ENCODE measurements at regions not wholly inside any gene's neighbourhood (a gene's known extent, or its start where the extent isn't known, plus 50 kb on each side); places are given as distances from the start of the nearest gene placed in this dataset.

DNA sequence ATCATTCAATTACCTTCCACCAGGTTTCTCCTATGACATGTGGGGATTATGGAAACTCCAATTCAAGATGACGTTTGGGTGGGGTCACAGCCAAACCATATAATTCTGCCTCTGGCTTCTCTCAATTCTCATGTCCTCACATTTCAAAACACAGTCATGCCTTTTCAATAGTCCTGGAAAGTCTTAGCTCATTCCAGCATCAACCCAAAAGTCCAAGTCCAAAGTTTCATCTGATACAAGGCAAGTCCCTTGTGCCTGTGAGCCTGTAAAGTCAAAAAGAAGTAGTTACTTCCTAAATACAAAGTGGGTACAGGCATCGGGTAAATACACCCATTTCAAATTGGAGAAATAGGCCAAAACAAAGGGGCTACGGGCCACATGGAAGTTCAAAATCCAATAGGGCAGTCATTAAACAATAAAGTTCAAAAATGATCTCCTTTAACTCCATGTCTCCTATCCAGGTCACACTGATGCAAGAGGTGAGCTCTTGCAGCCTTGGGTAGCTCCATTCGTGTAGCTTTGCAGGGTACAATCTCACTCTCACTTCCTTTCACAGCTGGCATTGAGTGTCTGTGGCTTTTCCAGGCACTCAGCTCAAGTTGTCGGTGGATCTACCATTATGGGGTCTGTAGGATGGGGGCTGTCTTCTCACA, 112.9 kb downstream of the FCRL5 start:
- Histone ChIP-seq H3K27me3 (ENCODE audit: control insufficient read depth, insufficient read depth, low read length) (no peaks in the 10 kb centered on the region), H3K56ac (ENCODE audit: extremely low read depth, insufficient read depth, low read length) (no peak overlapping the region), H2AK5ac (ENCODE audit: low read depth, low read length) (no peak overlapping the region), H3K9ac (ENCODE audit: low read depth, low read length) (no peak overlapping the region), H4K8ac (ENCODE audit: low read depth in 2 of 2, low read length in 2 of 2) (no peak overlapping the region), H2BK15ac (ENCODE audit: low read depth, low read length) (no peak overlapping the region), H3K27ac (ENCODE audit: insufficient read depth, low read length) (no peak overlapping the region), H2BK120ac (ENCODE audit: low read depth, low read length) (no peak overlapping the region), H2BK5ac (ENCODE audit: low read depth, low read length, poor library complexity, severe bottlenecking) (no peak overlapping the region), H2BK20ac (ENCODE audit: low read depth, low read length) (no peak overlapping the region), H2AK9ac (replicated peaks; ENCODE audit: low read depth, low read length, poor library complexity) (no peak overlapping the region), H3K18ac (ENCODE audit: low read depth, low read length) (no peak overlapping the region), H3K4me3 (ENCODE audit: insufficient read depth, low read depth, low read length) (no peak overlapping the region), H4K91ac (ENCODE audit: insufficient read depth, low read depth, low read length) (no peak overlapping the region), H3K14ac (replicated peaks; ENCODE audit: low read depth, low read length) (no peak overlapping the region), H4K20me1 (ENCODE audit: insufficient read depth, low read length) (no peaks in the 10 kb centered on the region), H3K79me1 (ENCODE audit: low read depth in 1 of 2, low read length in 2 of 2) (no peaks in the 10 kb centered on the region), H3K4me1 (ENCODE audit: control insufficient read depth, insufficient read depth, low read length) (no peaks in the 10 kb centered on the region), H2AFZ (replicated peaks; ENCODE audit: low read length, poor library complexity) (no peak overlapping the region), H3K4ac (ENCODE audit: low read depth, low read length) (no peak overlapping the region), H3K9me3 (ENCODE audit: control insufficient read depth, insufficient read depth, low read length) (no peaks in the 10 kb centered on the region), H3K36me3 (ENCODE audit: control insufficient read depth, insufficient read depth, low read length) (no peaks in the 10 kb centered on the region), H3K9me1 (ENCODE audit: insufficient read depth, low read length) (no peaks in the 10 kb centered on the region), H3K4me2 (ENCODE audit: low read depth, low read length) (no peak overlapping the region), H4K5ac (ENCODE audit: low read depth, low read length) (no peak overlapping the region), H3K23ac (ENCODE audit: low read depth, low read length) (no peak overlapping the region)
- no TSS peak for BruUV-seq (replicated peaks)
- intact Hi-C loops (cut with micrococcal nuclease): no loop called here
- WGBS, 2 experiments (ENCODE audit: extremely low coverage in 2 of 2, insufficient read length in 1 of 2): 20% methylated on average over 1 of the region's 5 CpGs; no CpG with 5 or more reads in 1 of the 2 experiments
- dilution Hi-C loops (cut with HindIII; ENCODE audit: low sequenced_read_pairs, unreplicated experiment): no loop called here
- in situ Hi-C loops (cut with MboI; ENCODE audit: low sequenced_read_pairs): no loop called here
- ChIA-PET CTCF (no interaction called here), POLR2A (ENCODE audit: unreplicated experiment) (no interaction called here)
- TF ChIP-seq POLR2A (IDR thresholded peaks at IDR 0.05; ENCODE audit: low read depth, low read length): no peak
- no peak for TF ChIP-seq CEBPB (IDR thresholded peaks at IDR 0.05; ENCODE audit: low read depth, low read length)
- TF ChIP-seq CTCF (conservative IDR thresholded peaks at IDR 0.05; ENCODE audit: low read depth, low read length): no peak
- TF ChIP-seq FOS (IDR thresholded peaks at IDR 0.05; ENCODE audit: low read depth, low read length): no peak
- TF ChIP-seq RAD21 (IDR thresholded peaks at IDR 0.05; ENCODE audit: low read length): no peak
- no peak for TF ChIP-seq BHLHE40 (IDR thresholded peaks at IDR 0.05; ENCODE audit: low read depth, low read length)
- TF ChIP-seq, protein P1, sequence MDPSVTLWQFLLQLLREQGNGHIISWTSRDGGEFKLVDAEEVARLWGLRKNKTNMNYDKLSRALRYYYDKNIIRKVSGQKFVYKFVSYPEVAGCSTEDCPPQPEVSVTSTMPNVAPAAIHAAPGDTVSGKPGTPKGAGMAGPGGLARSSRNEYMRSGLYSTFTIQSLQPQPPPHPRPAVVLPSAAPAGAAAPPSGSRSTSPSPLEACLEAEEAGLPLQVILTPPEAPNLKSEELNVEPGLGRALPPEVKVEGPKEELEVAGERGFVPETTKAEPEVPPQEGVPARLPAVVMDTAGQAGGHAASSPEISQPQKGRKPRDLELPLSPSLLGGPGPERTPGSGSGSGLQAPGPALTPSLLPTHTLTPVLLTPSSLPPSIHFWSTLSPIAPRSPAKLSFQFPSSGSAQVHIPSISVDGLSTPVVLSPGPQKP (IDR thresholded peaks at IDR 0.05; ENCODE audit: borderline replicate concordance, low read depth, low read length): no peak
- no peak for TF ChIP-seq MAZ (IDR thresholded peaks at IDR 0.05; ENCODE audit: borderline replicate concordance, low read depth, low read length)
- TF ChIP-seq SMC3 (IDR thresholded peaks at IDR 0.05; ENCODE audit: low read depth, low read length): no peak
- no peak for DNase-seq
- no peak for ATAC-seq (ENCODE audit: low read depth)
